ENCODE measurements at regions not wholly inside any gene's neighbourhood (a gene's known extent, or its start where the extent isn't known, plus 50 kb on each side); places are given as distances from the start of the nearest gene placed in this dataset.

DNA sequence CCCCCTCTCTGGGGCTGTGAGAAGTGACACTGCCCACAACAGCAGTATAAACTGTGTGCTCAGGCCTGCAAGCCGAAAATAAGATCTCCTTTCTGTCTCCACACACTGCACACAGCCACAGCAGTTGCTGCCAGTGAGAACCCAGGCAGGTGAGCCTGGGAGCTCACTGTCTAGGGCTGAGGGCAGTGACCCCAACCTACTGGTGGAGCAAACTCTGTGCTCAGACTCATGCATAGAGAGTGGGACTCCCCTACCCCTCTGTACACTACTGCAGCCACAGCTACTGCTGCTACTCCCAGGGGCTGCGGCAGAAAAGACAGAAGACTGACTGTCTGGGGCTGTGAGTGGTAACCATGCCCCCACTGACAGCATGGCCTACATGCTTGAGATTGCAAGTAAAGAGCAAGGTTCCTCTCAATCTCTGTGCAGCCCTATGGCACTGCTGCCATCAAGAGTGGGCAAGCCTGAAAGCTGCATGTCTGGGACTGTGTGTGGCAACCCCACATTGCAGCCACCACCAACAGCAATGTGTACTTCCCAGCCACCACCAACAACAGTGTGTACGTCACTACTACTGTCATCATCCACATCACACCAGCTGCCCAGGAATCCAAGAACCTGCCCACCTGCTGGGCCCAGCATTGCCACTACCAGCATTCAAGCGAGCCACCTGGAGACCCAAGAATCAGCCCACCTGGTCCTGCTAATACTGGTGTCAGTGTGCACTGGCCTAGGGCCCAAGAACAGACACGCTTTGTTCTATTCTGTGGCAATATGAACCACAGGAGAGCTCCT, 226.1 kb downstream of the XPNPEP1 start:
- Histone ChIP-seq H2BK15ac (ENCODE audit: low read depth, low read length) (no peak overlapping the region), H3K18ac (ENCODE audit: low read depth, low read length) (no peak overlapping the region), H2BK120ac (ENCODE audit: low read depth, low read length) (no peak overlapping the region), H3K9me3 (ENCODE audit: control insufficient read depth, insufficient read depth, low read length) (peaks cover 13% of the 10 kb centered on the region), H2BK20ac (ENCODE audit: low read depth, low read length) (no peak overlapping the region), H3K27me3 (ENCODE audit: control insufficient read depth, insufficient read depth, low read length) (no peaks in the 10 kb centered on the region), H3K79me1 (ENCODE audit: low read depth in 1 of 2, low read length in 2 of 2) (no peaks in the 10 kb centered on the region), H4K20me1 (ENCODE audit: insufficient read depth, low read length) (no peaks in the 10 kb centered on the region), H4K91ac (ENCODE audit: insufficient read depth, low read depth, low read length) (no peak overlapping the region), H3K36me3 (ENCODE audit: control insufficient read depth, insufficient read depth, low read length) (no peaks in the 10 kb centered on the region), H3K4me2 (ENCODE audit: low read depth, low read length) (no peak overlapping the region), H3K14ac (replicated peaks; ENCODE audit: low read depth, low read length) (no peak overlapping the region), H3K4me1 (ENCODE audit: control insufficient read depth, insufficient read depth, low read length) (no peaks in the 10 kb centered on the region), H3K4ac (ENCODE audit: low read depth, low read length) (no peak overlapping the region), H2AK5ac (ENCODE audit: low read depth, low read length) (no peak overlapping the region), H3K56ac (ENCODE audit: extremely low read depth, insufficient read depth, low read length) (no peak overlapping the region), H2AK9ac (replicated peaks; ENCODE audit: low read depth, low read length, poor library complexity) (no peak overlapping the region), H4K8ac (ENCODE audit: low read depth in 2 of 2, low read length in 2 of 2) (no peak overlapping the region), H3K9me1 (ENCODE audit: insufficient read depth, low read length) (no peaks in the 10 kb centered on the region), H2BK5ac (ENCODE audit: low read depth, low read length, poor library complexity, severe bottlenecking) (no peak overlapping the region), H3K27ac (ENCODE audit: insufficient read depth, low read length) (no peak overlapping the region), H3K4me3 (ENCODE audit: insufficient read depth, low read depth, low read length) (no peak overlapping the region), H3K9ac (ENCODE audit: low read depth, low read length) (no peak overlapping the region), H4K5ac (ENCODE audit: low read depth, low read length) (no peak overlapping the region), H3K23ac (ENCODE audit: low read depth, low read length) (no peak overlapping the region), H2AFZ (replicated peaks; ENCODE audit: low read length, poor library complexity) (peak overlapping the region; percentile 13)
- TF ChIP-seq RCOR1 (IDR thresholded peaks at IDR 0.05; ENCODE audit: insufficient replicate concordance, low read length) = no peak
- TF ChIP-seq, protein P1, sequence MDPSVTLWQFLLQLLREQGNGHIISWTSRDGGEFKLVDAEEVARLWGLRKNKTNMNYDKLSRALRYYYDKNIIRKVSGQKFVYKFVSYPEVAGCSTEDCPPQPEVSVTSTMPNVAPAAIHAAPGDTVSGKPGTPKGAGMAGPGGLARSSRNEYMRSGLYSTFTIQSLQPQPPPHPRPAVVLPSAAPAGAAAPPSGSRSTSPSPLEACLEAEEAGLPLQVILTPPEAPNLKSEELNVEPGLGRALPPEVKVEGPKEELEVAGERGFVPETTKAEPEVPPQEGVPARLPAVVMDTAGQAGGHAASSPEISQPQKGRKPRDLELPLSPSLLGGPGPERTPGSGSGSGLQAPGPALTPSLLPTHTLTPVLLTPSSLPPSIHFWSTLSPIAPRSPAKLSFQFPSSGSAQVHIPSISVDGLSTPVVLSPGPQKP (IDR thresholded peaks at IDR 0.05; ENCODE audit: borderline replicate concordance, low read depth, low read length) = no peak
- no peak for TF ChIP-seq RAD21 (IDR thresholded peaks at IDR 0.05; ENCODE audit: low read length)
- no peak for TF ChIP-seq POLR2A (IDR thresholded peaks at IDR 0.05; ENCODE audit: low read depth, low read length)
- no peak for TF ChIP-seq MAZ (IDR thresholded peaks at IDR 0.05; ENCODE audit: borderline replicate concordance, low read depth, low read length)
- TF ChIP-seq, protein P2, sequence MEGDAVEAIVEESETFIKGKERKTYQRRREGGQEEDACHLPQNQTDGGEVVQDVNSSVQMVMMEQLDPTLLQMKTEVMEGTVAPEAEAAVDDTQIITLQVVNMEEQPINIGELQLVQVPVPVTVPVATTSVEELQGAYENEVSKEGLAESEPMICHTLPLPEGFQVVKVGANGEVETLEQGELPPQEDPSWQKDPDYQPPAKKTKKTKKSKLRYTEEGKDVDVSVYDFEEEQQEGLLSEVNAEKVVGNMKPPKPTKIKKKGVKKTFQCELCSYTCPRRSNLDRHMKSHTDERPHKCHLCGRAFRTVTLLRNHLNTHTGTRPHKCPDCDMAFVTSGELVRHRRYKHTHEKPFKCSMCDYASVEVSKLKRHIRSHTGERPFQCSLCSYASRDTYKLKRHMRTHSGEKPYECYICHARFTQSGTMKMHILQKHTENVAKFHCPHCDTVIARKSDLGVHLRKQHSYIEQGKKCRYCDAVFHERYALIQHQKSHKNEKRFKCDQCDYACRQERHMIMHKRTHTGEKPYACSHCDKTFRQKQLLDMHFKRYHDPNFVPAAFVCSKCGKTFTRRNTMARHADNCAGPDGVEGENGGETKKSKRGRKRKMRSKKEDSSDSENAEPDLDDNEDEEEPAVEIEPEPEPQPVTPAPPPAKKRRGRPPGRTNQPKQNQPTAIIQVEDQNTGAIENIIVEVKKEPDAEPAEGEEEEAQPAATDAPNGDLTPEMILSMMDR (conservative IDR thresholded peaks at IDR 0.05; ENCODE audit: low read depth, low read length) = no peak
- TF ChIP-seq SMC3 (IDR thresholded peaks at IDR 0.05; ENCODE audit: low read depth, low read length) = no peak
- no peak for TF ChIP-seq RFX5 (IDR thresholded peaks at IDR 0.05; ENCODE audit: low read depth, low read length)
- no peak for TF ChIP-seq CHD1 (IDR thresholded peaks at IDR 0.05; ENCODE audit: low read depth, low read length)
- no peak for TF ChIP-seq FOS (IDR thresholded peaks at IDR 0.05; ENCODE audit: low read depth, low read length)
- no peak for DNase-seq
- in situ Hi-C loops (cut with MboI; ENCODE audit: low sequenced_read_pairs) (no loop called here), dilution Hi-C loops (cut with HindIII; ENCODE audit: low sequenced_read_pairs, unreplicated experiment) (no loop called here), intact Hi-C loops (cut with micrococcal nuclease) (no loop called here)
- BruUV-seq (replicated peaks) = no TSS peak
- ATAC-seq (ENCODE audit: low read depth) = no peak
- CTCF ChIA-PET = no interaction called here
- POLR2A ChIA-PET (ENCODE audit: unreplicated experiment) = no interaction called here
- WGBS, 2 experiments (ENCODE audit: extremely low coverage in 2 of 2, insufficient read length in 1 of 2) = 13% methylated on average over 1 of the region's 5 CpGs; no CpG with 5 or more reads in 1 of the 2 experiments

All from IMR-90 (cell line).